Effector memory CD4-positive, alpha-beta T cell (primary cell): ENCODE measurements at regions not wholly inside any gene's neighbourhood (a gene's known extent, or its start where the extent isn't known, plus 50 kb on each side); places are given as distances from the start of the nearest gene placed in this dataset.

Experiments
- DNase-seq, 3 donors: peaks; one replicate each; pipeline ENCODE4 v3.0.0-alpha.2; 2020
- H3K27ac ChIP-seq: 2 replicates; pipeline ENCODE4 v1.7.0; 2013; ENCODE audit warnings: mild to moderate bottlenecking, low read length, moderate library complexity; ENCODE audit not compliant: insufficient read depth, poor library complexity, severe bottlenecking
- H3K27me3 ChIP-seq: replicated peaks from 2 replicates; pipeline ENCODE4 v1.7.0; 2013; ENCODE audit warnings: mild to moderate bottlenecking, low read length; ENCODE audit not compliant: insufficient read depth, control insufficient read depth, poor library complexity, severe bottlenecking
- H3K36me3 ChIP-seq: 2 replicates; pipeline ENCODE4 v1.7.0; 2013; ENCODE audit warnings: mild to moderate bottlenecking, low read length, moderate library complexity; ENCODE audit not compliant: control insufficient read depth, insufficient read depth
- H3K4me1 ChIP-seq: 2 replicates; pipeline ENCODE4 v1.7.0; 2013; ENCODE audit warnings: low read length, mild to moderate bottlenecking; ENCODE audit not compliant: control insufficient read depth, insufficient read depth, poor library complexity, severe bottlenecking
- H3K4me3 ChIP-seq: 2 replicates; pipeline ENCODE4 v1.7.0; 2013; ENCODE audit warnings: low read length, low read depth, mild to moderate bottlenecking; ENCODE audit not compliant: insufficient read depth, poor library complexity, severe bottlenecking
- H3K9me3 ChIP-seq: 2 replicates; pipeline ENCODE4 v1.7.0; 2013; ENCODE audit warnings: mild to moderate bottlenecking, low read length, moderate library complexity; ENCODE audit not compliant: control insufficient read depth

- H3K27ac ChIP-seq, result no peak overlapping the region
- DNase-seq, result no peak
- H3K27me3 ChIP-seq, result no peaks in the 10 kb centered on the region
- H3K36me3 ChIP-seq, result no peaks in the 10 kb centered on the region
- H3K4me3 ChIP-seq, result no peak overlapping the region
- H3K4me1 ChIP-seq, result no peaks in the 10 kb centered on the region
- no peaks in the 10 kb centered on the region for H3K9me3 ChIP-seq
Measured at GRCh38 chr5:18197734-18198133, 563.5 kb downstream of the TAF11L14 start.

GRCh38 chr5:18202164-18202563 lies 567.9 kb downstream of the TAF11L14 start:
- DNase-seq, result no peak
- H3K36me3 ChIP-seq, result no peaks in the 10 kb centered on the region
- H3K27me3 ChIP-seq, result no peaks in the 10 kb centered on the region
- no peak overlapping the region for H3K4me3 ChIP-seq
- no peaks in the 10 kb centered on the region for H3K4me1 ChIP-seq
- H3K27ac ChIP-seq, result no peak overlapping the region
- peaks cover under 1% of the 10 kb centered on the region for H3K9me3 ChIP-seq

GRCh38 chr5:18203296-18203695 lies 569.0 kb downstream of the TAF11L14 start:
- DNase-seq, result no peak

GRCh38 chr5:18213666-18214065 lies 579.4 kb downstream of the TAF11L14 start:
- H3K36me3 ChIP-seq, result no peaks in the 10 kb centered on the region
- no peak overlapping the region for H3K4me3 ChIP-seq
- no peaks in the 10 kb centered on the region for H3K4me1 ChIP-seq
- H3K27me3 ChIP-seq, result no peaks in the 10 kb centered on the region
- DNase-seq, result no peak
- H3K27ac ChIP-seq, result no peak overlapping the region
- no peaks in the 10 kb centered on the region for H3K9me3 ChIP-seq

More at GRCh38 chr5:18203296-18203695, 569.0 kb downstream of the TAF11L14 start:
- no peaks in the 10 kb centered on the region for H3K27me3 ChIP-seq
- no peak overlapping the region for H3K27ac ChIP-seq
- H3K36me3 ChIP-seq, result no peaks in the 10 kb centered on the region
- no peaks in the 10 kb centered on the region for H3K4me1 ChIP-seq
- H3K4me3 ChIP-seq, result no peak overlapping the region
- H3K9me3 ChIP-seq, result peaks cover 5% of the 10 kb centered on the region

GRCh38 chr5:18216016-18216415 lies 581.8 kb downstream of the TAF11L14 start:
- H3K4me1 ChIP-seq, result no peaks in the 10 kb centered on the region
- H3K36me3 ChIP-seq, result no peaks in the 10 kb centered on the region
- no peak overlapping the region for H3K27ac ChIP-seq
- no peaks in the 10 kb centered on the region for H3K27me3 ChIP-seq
- no peaks in the 10 kb centered on the region for H3K9me3 ChIP-seq
- no peak overlapping the region for H3K4me3 ChIP-seq
- DNase-seq, result no peak

GRCh38 chr5:18216729-18217128 lies 582.5 kb downstream of the TAF11L14 start:
- Histone ChIP-seq H3K4me1 (no peaks in the 10 kb centered on the region), H3K4me3 (no peak overlapping the region), H3K9me3 (no peaks in the 10 kb centered on the region), H3K36me3 (no peaks in the 10 kb centered on the region), H3K27ac (no peak overlapping the region), H3K27me3 (no peaks in the 10 kb centered on the region)
- no peak for DNase-seq

- H3K9me3 ChIP-seq, result no peaks in the 10 kb centered on the region
- no peak for DNase-seq
- H3K36me3 ChIP-seq, result no peaks in the 10 kb centered on the region
Measured at GRCh38 chr5:18219241-18219640, 585.0 kb downstream of the TAF11L14 start.

GRCh38 chr5:18220631-18221030 lies 586.4 kb downstream of the TAF11L14 start:
- H3K4me3 ChIP-seq, result no peak overlapping the region

More at GRCh38 chr5:18219241-18219640, 585.0 kb downstream of the TAF11L14 start:
- H3K27me3 ChIP-seq, result no peaks in the 10 kb centered on the region
- H3K27ac ChIP-seq, result no peak overlapping the region
- H3K4me3 ChIP-seq, result no peak overlapping the region
- H3K4me1 ChIP-seq, result no peaks in the 10 kb centered on the region

GRCh38 chr5:18236386-18236785 lies 602.1 kb downstream of the TAF11L14 start:
- Histone ChIP-seq H3K27ac (no peak overlapping the region), H3K9me3 (no peaks in the 10 kb centered on the region), H3K27me3 (no peaks in the 10 kb centered on the region), H3K36me3 (no peaks in the 10 kb centered on the region), H3K4me3 (no peak overlapping the region), H3K4me1 (no peaks in the 10 kb centered on the region)
- DNase-seq, result no peak

More at GRCh38 chr5:18220631-18221030, 586.4 kb downstream of the TAF11L14 start:
- no peak for DNase-seq
- Histone ChIP-seq H3K27me3 (no peaks in the 10 kb centered on the region), H3K4me1 (no peaks in the 10 kb centered on the region), H3K27ac (no peak overlapping the region), H3K9me3 (no peaks in the 10 kb centered on the region), H3K36me3 (no peaks in the 10 kb centered on the region)

GRCh38 chr5:18238321-18238720 lies 604.1 kb downstream of the TAF11L14 start:
- Histone ChIP-seq H3K36me3 (no peaks in the 10 kb centered on the region), H3K4me1 (no peaks in the 10 kb centered on the region), H3K9me3 (no peaks in the 10 kb centered on the region), H3K4me3 (no peak overlapping the region), H3K27ac (no peak overlapping the region), H3K27me3 (no peaks in the 10 kb centered on the region)
- DNase-seq, result no peak

GRCh38 chr5:18240971-18241370 lies 606.7 kb downstream of the TAF11L14 start:
- Histone ChIP-seq H3K9me3 (no peaks in the 10 kb centered on the region), H3K27ac (no peak overlapping the region), H3K4me3 (no peak overlapping the region), H3K4me1 (no peaks in the 10 kb centered on the region), H3K27me3 (no peaks in the 10 kb centered on the region), H3K36me3 (no peaks in the 10 kb centered on the region)
- no peak for DNase-seq
